Activated T-cell treated with anti-CD3 and anti-CD28 coated beads, Interleukin-2, amount 50 U/mL, for 24 hours (primary cell): ENCODE measurements at regions not wholly inside any gene's neighbourhood (a gene's known extent, or its start where the extent isn't known, plus 50 kb on each side); places are given as distances from the start of the nearest gene placed in this dataset.
A peak's percentile ranks its signal among the peaks of the same experiment; 100 is the strongest.
"Not testable (repeated sequence)": the region's sequence is repeated elsewhere in the genome, so short reads cannot be mapped to it uniquely, and the experiment has no call there.

Experiments
- DNase-seq: peaks from one replicate; pipeline ENCODE4 v3.0.0-alpha.2; 2020
- H3K27ac Mint-ChIP-seq: 2 replicates; pipeline ENCODE4 v1.8.0; 2020; ENCODE audit warnings: mild to moderate bottlenecking, mixed read lengths
- H3K27me3 Mint-ChIP-seq: 2 replicates; pipeline ENCODE4 v1.8.0; 2020; ENCODE audit warnings: mixed read lengths
- H3K36me3 Mint-ChIP-seq: 2 replicates; pipeline ENCODE4 v1.8.0; 2020; ENCODE audit warnings: low read depth, mixed read lengths
- H3K4me1 Mint-ChIP-seq: 2 replicates; pipeline ENCODE4 v1.8.0; 2020; ENCODE audit warnings: low read depth, mixed read lengths
- H3K4me3 Mint-ChIP-seq: 2 replicates; pipeline ENCODE4 v1.8.0; 2020; ENCODE audit warnings: mild to moderate bottlenecking, moderate library complexity, mixed read lengths
- H3K9me3 Mint-ChIP-seq: 2 replicates; pipeline ENCODE4 v1.8.0; 2020; ENCODE audit warnings: mixed read lengths

DNA sequence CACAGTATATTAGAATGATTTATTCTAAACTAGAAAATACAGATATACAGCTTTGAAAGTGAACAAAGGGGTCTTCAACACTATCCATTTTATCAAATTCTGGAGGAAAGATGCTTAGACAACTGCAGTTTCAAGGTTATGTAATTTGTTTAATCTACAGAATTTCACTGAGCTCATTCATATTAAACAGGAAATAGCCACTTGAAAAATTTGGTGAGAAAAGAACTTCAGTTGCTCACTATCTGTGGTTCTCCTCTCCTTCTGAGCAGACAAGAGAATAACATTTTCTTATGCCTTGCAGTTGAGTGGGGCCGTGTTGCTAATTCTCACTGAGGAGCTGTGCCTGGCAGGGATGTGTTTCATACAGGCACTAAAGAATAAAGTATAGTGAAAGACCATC is 1428.2 kb downstream of the CDH12 start:
- Mint-ChIP-seq H3K27ac (no peak overlapping the region), H3K4me1 (no peaks in the 10 kb centered on the region), H3K9me3 (no peaks in the 10 kb centered on the region), H3K36me3 (no peaks in the 10 kb centered on the region), H3K4me3 (no peak overlapping the region), H3K27me3 (no peaks in the 10 kb centered on the region)
- no peak for DNase-seq

- no peaks in the 10 kb centered on the region for H3K9me3 Mint-ChIP-seq
- no peaks in the 10 kb centered on the region for H3K36me3 Mint-ChIP-seq
- no peaks in the 10 kb centered on the region for H3K4me1 Mint-ChIP-seq
- no peaks in the 10 kb centered on the region for H3K27me3 Mint-ChIP-seq
- DNase-seq = no peak
- no peak overlapping the region for H3K27ac Mint-ChIP-seq
- H3K4me3 Mint-ChIP-seq = no peak overlapping the region
Observed at GRCh38 chr5:21419383-21419782, 1431.4 kb upstream of the CDH18 start.

- H3K27me3 Mint-ChIP-seq, H3K9me3 Mint-ChIP-seq, H3K4me1 Mint-ChIP-seq, DNase-seq, H3K27ac Mint-ChIP-seq, H3K4me3 Mint-ChIP-seq, H3K36me3 Mint-ChIP-seq: not testable (repeated sequence)
Observed at GRCh38 chr5:21402089-21402488, 1414.1 kb upstream of the CDH18 start.

GRCh38 chr5:21398511-21398910 is 1410.5 kb upstream of the CDH18 start:
- H3K4me3 Mint-ChIP-seq = no peak overlapping the region

DNA sequence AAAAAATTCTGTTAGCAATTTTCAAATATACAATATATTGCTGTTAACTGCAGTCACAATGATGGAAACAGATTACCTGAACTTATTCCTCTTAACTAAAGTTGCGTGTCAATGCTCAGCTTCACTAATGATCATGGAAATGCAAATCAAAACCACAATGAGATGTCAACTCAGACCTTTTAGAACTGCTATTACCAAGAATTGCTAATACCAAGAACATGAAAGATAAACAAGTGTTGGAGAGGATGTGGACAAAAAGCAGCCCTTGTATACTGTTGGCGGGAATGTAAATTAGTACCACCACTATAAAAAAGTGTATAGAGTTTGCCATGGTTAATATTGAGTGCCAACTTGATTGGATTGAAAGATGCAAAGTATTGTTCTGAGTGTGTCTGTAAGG is 1409.7 kb upstream of the CDH18 start:
- Mint-ChIP-seq H3K27ac (no peak overlapping the region), H3K4me1 (no peaks in the 10 kb centered on the region), H3K9me3 (no peaks in the 10 kb centered on the region), H3K4me3 (no peak overlapping the region), H3K36me3 (no peaks in the 10 kb centered on the region), H3K27me3 (no peaks in the 10 kb centered on the region)
- no peak for DNase-seq

More at GRCh38 chr5:21398511-21398910, 1410.5 kb upstream of the CDH18 start:
- Mint-ChIP-seq H3K27me3 (no peaks in the 10 kb centered on the region), H3K27ac (no peak overlapping the region), H3K36me3 (no peaks in the 10 kb centered on the region), H3K9me3 (no peaks in the 10 kb centered on the region), H3K4me1 (no peaks in the 10 kb centered on the region)
- DNase-seq = no peak

GRCh38 chr5:21391506-21391905 is 1403.5 kb upstream of the CDH18 start:
- H3K9me3 Mint-ChIP-seq = no peaks in the 10 kb centered on the region
- no peaks in the 10 kb centered on the region for H3K36me3 Mint-ChIP-seq
- H3K27me3 Mint-ChIP-seq = no peaks in the 10 kb centered on the region
- H3K27ac Mint-ChIP-seq = no peak overlapping the region
- no peak for DNase-seq
- no peak overlapping the region for H3K4me3 Mint-ChIP-seq
- no peaks in the 10 kb centered on the region for H3K4me1 Mint-ChIP-seq

DNA sequence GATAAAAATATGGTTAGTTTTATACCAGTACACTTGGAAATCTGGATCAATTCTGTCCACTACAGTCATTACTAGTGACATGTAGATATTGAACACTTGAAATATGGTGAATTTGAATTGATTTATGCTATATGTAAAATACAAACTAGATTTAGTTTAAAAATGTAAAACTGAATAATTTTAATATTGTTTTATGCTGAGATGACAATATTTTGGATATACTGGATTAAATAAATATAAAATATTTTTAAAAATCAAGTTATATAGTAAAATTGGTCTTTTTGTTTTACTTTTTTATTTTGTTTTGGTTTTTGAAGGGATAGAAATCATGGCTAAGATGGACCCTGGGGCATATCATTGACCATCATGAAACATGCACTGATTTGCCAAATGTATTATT is 1372.8 kb upstream of the CDH18 start:
- H3K27ac Mint-ChIP-seq, H3K27me3 Mint-ChIP-seq, H3K4me1 Mint-ChIP-seq, H3K4me3 Mint-ChIP-seq, H3K9me3 Mint-ChIP-seq, DNase-seq, H3K36me3 Mint-ChIP-seq: not testable (repeated sequence)

- not testable (repeated sequence) for DNase-seq
Observed at GRCh38 chr5:21341948-21342261, 1353.9 kb upstream of the CDH18 start.

GRCh38 chr5:21341203-21341947 is 1353.4 kb upstream of the CDH18 start:
- H3K27me3 Mint-ChIP-seq, H3K9me3 Mint-ChIP-seq, H3K36me3 Mint-ChIP-seq, H3K27ac Mint-ChIP-seq, H3K4me1 Mint-ChIP-seq: not testable (repeated sequence)
- DNase-seq = peak; percentile 30
- H3K4me3 Mint-ChIP-seq = peak overlapping the region; percentile 49

More at GRCh38 chr5:21341948-21342261, 1353.9 kb upstream of the CDH18 start:
- not testable (repeated sequence) for H3K27me3 Mint-ChIP-seq, H3K9me3 Mint-ChIP-seq, H3K36me3 Mint-ChIP-seq, H3K27ac Mint-ChIP-seq, H3K4me1 Mint-ChIP-seq
- H3K4me3 Mint-ChIP-seq = peak overlapping the region; percentile 49

DNA sequence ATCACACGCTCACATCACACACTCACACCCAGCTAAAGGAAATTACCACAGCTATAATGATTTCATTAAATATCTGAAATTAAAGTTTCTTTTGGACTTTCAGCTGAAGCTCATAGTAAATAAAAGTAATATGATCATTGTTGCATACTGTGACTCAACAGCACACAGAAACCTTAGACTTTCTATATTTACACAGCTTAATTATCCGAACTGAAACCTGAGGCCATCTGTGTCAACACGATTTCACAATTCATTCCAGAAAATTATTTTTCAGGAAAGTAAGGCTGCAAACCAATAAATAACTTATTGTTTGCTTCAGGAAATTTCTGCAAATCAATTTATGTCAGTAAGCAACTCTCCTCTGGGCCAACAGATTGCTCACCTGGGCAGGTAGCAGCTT is 1352.2 kb upstream of the CDH18 start:
- H3K27ac Mint-ChIP-seq = not testable (repeated sequence)

GRCh38 chr5:21336478-21336877 is 1348.5 kb upstream of the CDH18 start:
- not testable (repeated sequence) for H3K4me3 Mint-ChIP-seq, H3K27ac Mint-ChIP-seq, H3K27me3 Mint-ChIP-seq, H3K36me3 Mint-ChIP-seq, H3K4me1 Mint-ChIP-seq, DNase-seq, H3K9me3 Mint-ChIP-seq

More for the DNA sequence above, 1352.2 kb upstream of the CDH18 start:
- H3K9me3 Mint-ChIP-seq, H3K27me3 Mint-ChIP-seq, H3K4me1 Mint-ChIP-seq, H3K4me3 Mint-ChIP-seq, DNase-seq, H3K36me3 Mint-ChIP-seq: not testable (repeated sequence)

DNA sequence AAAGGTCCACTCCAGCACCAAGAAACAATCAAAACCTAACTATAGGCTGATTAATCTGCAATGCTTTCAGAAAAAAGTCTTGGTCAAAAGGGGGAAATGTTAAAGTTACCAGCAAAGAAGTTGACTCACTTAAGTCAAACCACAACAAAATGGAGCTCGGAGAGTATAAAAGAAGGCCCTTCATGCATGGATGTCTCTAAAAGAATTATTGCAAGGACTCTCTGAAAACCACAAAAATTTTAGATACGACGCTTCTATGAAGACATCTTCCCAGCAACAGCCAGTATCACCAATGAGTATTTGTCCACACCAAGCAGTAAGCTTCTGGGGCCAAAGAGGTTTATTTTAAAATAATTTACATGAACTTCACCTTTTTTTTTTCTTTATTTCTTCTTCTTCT is 1327.4 kb upstream of the CDH18 start:
- H3K4me1 Mint-ChIP-seq, H3K27ac Mint-ChIP-seq, DNase-seq, H3K36me3 Mint-ChIP-seq, H3K9me3 Mint-ChIP-seq, H3K27me3 Mint-ChIP-seq, H3K4me3 Mint-ChIP-seq: not testable (repeated sequence)

- H3K4me1 Mint-ChIP-seq, H3K4me3 Mint-ChIP-seq, DNase-seq, H3K9me3 Mint-ChIP-seq, H3K27me3 Mint-ChIP-seq, H3K27ac Mint-ChIP-seq, H3K36me3 Mint-ChIP-seq: not testable (repeated sequence)
Observed at GRCh38 chr5:21301205-21301604, 1313.2 kb upstream of the CDH18 start.

DNA sequence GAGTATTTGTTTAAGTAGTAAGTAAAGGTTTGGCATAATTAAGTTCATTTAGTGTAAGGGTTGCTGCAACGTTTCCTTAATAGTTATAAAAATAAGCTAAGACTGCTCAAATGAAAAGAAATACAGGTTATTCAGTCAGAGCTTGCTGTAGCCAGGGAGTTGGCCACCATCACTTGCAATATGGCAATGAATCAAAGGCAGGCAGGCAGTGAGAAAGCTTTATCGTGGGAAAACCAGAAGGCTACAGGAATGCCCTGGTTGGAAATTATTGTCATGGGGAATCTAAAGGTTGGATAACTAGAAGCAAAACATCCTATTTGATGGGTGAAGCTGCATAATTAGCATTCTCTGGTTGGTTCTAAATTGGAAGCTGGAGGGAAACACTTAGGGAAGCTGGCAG is 1286.4 kb upstream of the CDH18 start:
- DNase-seq, H3K36me3 Mint-ChIP-seq, H3K27me3 Mint-ChIP-seq, H3K9me3 Mint-ChIP-seq, H3K4me1 Mint-ChIP-seq, H3K4me3 Mint-ChIP-seq, H3K27ac Mint-ChIP-seq: not testable (repeated sequence)

- no peak for DNase-seq
- no peaks in the 10 kb centered on the region for H3K36me3 Mint-ChIP-seq
- no peaks in the 10 kb centered on the region for H3K4me1 Mint-ChIP-seq
- no peaks in the 10 kb centered on the region for H3K27me3 Mint-ChIP-seq
- peaks cover 4% of the 10 kb centered on the region for H3K9me3 Mint-ChIP-seq
- H3K4me3 Mint-ChIP-seq = no peak overlapping the region
- H3K27ac Mint-ChIP-seq = no peak overlapping the region
Observed at GRCh38 chr5:21263361-21263760, 1275.4 kb upstream of the CDH18 start.

- H3K4me1 Mint-ChIP-seq = no peaks in the 10 kb centered on the region
- no peak for DNase-seq
- no peak overlapping the region for H3K27ac Mint-ChIP-seq
- no peaks in the 10 kb centered on the region for H3K27me3 Mint-ChIP-seq
- no peaks in the 10 kb centered on the region for H3K36me3 Mint-ChIP-seq
- H3K4me3 Mint-ChIP-seq = no peak overlapping the region
- H3K9me3 Mint-ChIP-seq = peaks cover 18% of the 10 kb centered on the region
Observed at GRCh38 chr5:21254161-21254560, 1266.2 kb upstream of the CDH18 start.
